ENCODE measurements at regions not wholly inside any gene's neighbourhood (a gene's known extent, or its start where the extent isn't known, plus 50 kb on each side); places are given as distances from the start of the nearest gene placed in this dataset.
"Not testable (repeated sequence)": the region's sequence is repeated elsewhere in the genome, so short reads cannot be mapped to it uniquely, and the experiment has no call there.

GRCh38 chr14:106166232-106166631, 639.8 kb downstream of the TMEM121 start:
- no peak for TF ChIP-seq CTCF (IDR thresholded peaks at IDR 0.05)
- 62 to 69% (median 68%) methylated on average over 3 of the region's 3 CpGs for WGBS, 3 donors
- DNase-seq (no peak), ATAC-seq (no peak)
- H3K9me3 ChIP-seq = no peaks in the 10 kb centered on the region
- no peaks in the 10 kb centered on the region for H3K36me3 ChIP-seq (ENCODE audit: insufficient read depth in 1 of 2, low read depth in 1 of 2)
- no peak overlapping the region for H3K27ac ChIP-seq
- no peaks in the 10 kb centered on the region for H3K4me1 ChIP-seq
- intact Hi-C loops (cut with DNase I) = no loop called here
- H3K27me3 ChIP-seq (ENCODE audit: insufficient read depth in 3 of 3, low read length in 2 of 3) = no peaks in the 10 kb centered on the region
- H3K4me3 ChIP-seq = no peak overlapping the region

- 47 to 61% (median 47%) methylated on average over 10 of the region's 10 CpGs for WGBS, 3 donors
- Histone ChIP-seq H3K4me1 (no peaks in the 10 kb centered on the region), H3K9me3 (no peaks in the 10 kb centered on the region), H3K4me3 (no peak overlapping the region), H3K27me3 (ENCODE audit: insufficient read depth in 3 of 3, low read length in 2 of 3) (no peaks in the 10 kb centered on the region), H3K36me3 (ENCODE audit: insufficient read depth in 1 of 2, low read depth in 1 of 2) (no peaks in the 10 kb centered on the region), H3K27ac (no peak overlapping the region)
- intact Hi-C loops (cut with DNase I) = no loop called here
- TF ChIP-seq CTCF (IDR thresholded peaks at IDR 0.05) = no peak
- ATAC-seq (no peak), DNase-seq (no peak)
Observed at GRCh38 chr14:106166650-106167204, 640.3 kb downstream of the TMEM121 start.

- H3K4me3 ChIP-seq; intact Hi-C loops (cut with DNase I); ATAC-seq; H3K4me1 ChIP-seq; H3K9me3 ChIP-seq; H3K27me3 ChIP-seq (ENCODE audit: insufficient read depth in 3 of 3, low read length in 2 of 3); DNase-seq; H3K27ac ChIP-seq; H3K36me3 ChIP-seq (ENCODE audit: insufficient read depth in 1 of 2, low read depth in 1 of 2): not testable (repeated sequence)
- WGBS, 3 donors = 56 to 76% (median 58%) methylated on average over 7 to 13 of the region's 13 CpGs
Observed at GRCh38 chr14:106170163-106170658, 643.8 kb downstream of the TMEM121 start.

GRCh38 chr14:106174206-106174605, 647.8 kb downstream of the TMEM121 start:
- no peak for ATAC-seq
- Histone ChIP-seq H3K4me1 (no peaks in the 10 kb centered on the region), H3K36me3 (ENCODE audit: insufficient read depth in 1 of 2, low read depth in 1 of 2) (no peaks in the 10 kb centered on the region), H3K4me3 (no peak overlapping the region), H3K9me3 (no peaks in the 10 kb centered on the region), H3K27ac (no peak overlapping the region), H3K27me3 (ENCODE audit: insufficient read depth in 3 of 3, low read length in 2 of 3) (no peaks in the 10 kb centered on the region)
- DNase-seq = no peak
- WGBS, 3 donors = 46 to 49% (median 46%) methylated on average over 7 of the region's 7 CpGs
- TF ChIP-seq CTCF (IDR thresholded peaks at IDR 0.05) = no peak
- intact Hi-C loops (cut with DNase I) = no loop called here

GRCh38 chr14:106177266-106178246, 651.2 kb downstream of the TMEM121 start:
- H3K4me1 ChIP-seq; intact Hi-C loops (cut with DNase I); H3K36me3 ChIP-seq (ENCODE audit: insufficient read depth in 1 of 2, low read depth in 1 of 2); H3K4me3 ChIP-seq; H3K27me3 ChIP-seq (ENCODE audit: insufficient read depth in 3 of 3, low read length in 2 of 3); DNase-seq; H3K9me3 ChIP-seq; ATAC-seq; H3K27ac ChIP-seq: not testable (repeated sequence)
- 30 to 34% (median 31%) methylated on average over 7 of the region's 7 CpGs for WGBS, 3 donors
